Esophagus muscularis mucosa (tissue), 3 donors: ENCODE measurements at regions not wholly inside any gene's neighbourhood (a gene's known extent, or its start where the extent isn't known, plus 50 kb on each side); places are given as distances from the start of the nearest gene placed in this dataset.

Source experiments
- POLR2A ChIP-seq: fragments of 450-650 bp; IDR thresholded peaks from one replicate; pipeline ENCODE4 v1.6.1; 2017; ENCODE audit warnings: antibody characterized with exemption, moderate library complexity, mild to moderate bottlenecking, low read depth
- POLR2AphosphoS5 ChIP-seq, 2 donors: sonication (generic); formaldehyde crosslinking; IDR thresholded peaks; one replicate each; pipeline ENCODE4 v1.6.1; 2017; ENCODE audit warnings: antibody characterized with exemption in 2 of 2
- TF ChIP-seq, protein P1 (sequence below), 3 experiments: fragments of 200-600 bp in 2 of 3; fragments of 450-650 bp in 1 of 3; sonication (generic) in 2 of 3; IDR thresholded peaks; one replicate each; pipeline ENCODE4 v1.5.1; 2017 to 2019; ENCODE audit warnings: antibody characterized with exemption in 3 of 3, mild to moderate bottlenecking in 2 of 3, moderate library complexity in 1 of 3

DNA sequence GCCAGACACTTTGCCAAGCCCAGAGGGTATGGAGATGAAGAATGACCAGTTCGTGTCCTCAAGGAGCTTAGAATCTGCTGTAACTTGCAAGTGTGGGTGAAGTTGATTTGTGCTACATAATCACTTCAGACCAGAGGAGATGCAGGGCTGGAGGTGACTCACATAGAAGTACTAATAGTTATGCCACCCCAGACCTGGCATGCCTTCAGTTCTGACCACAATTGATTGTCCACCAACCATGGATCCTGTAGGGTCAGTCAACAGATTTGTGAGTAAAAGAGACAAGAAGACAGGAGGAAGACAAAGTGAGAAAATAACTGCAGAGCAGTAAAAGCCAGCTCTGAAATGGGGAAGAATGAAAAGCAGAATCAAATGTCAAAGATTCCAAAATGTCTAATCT is 51.2 kb upstream of the BMPER start:
- TF ChIP-seq POLR2AphosphoS5 (IDR thresholded peaks at IDR 0.05) (no peak), POLR2A (no peak)
- TF ChIP-seq, protein P1, sequence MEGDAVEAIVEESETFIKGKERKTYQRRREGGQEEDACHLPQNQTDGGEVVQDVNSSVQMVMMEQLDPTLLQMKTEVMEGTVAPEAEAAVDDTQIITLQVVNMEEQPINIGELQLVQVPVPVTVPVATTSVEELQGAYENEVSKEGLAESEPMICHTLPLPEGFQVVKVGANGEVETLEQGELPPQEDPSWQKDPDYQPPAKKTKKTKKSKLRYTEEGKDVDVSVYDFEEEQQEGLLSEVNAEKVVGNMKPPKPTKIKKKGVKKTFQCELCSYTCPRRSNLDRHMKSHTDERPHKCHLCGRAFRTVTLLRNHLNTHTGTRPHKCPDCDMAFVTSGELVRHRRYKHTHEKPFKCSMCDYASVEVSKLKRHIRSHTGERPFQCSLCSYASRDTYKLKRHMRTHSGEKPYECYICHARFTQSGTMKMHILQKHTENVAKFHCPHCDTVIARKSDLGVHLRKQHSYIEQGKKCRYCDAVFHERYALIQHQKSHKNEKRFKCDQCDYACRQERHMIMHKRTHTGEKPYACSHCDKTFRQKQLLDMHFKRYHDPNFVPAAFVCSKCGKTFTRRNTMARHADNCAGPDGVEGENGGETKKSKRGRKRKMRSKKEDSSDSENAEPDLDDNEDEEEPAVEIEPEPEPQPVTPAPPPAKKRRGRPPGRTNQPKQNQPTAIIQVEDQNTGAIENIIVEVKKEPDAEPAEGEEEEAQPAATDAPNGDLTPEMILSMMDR (IDR thresholded peaks at IDR 0.05), result no peak
